NCI-H1092 treated with DMSO at 0.1 percent for 48 hours (cell line): ENCODE measurements at regions not wholly inside any gene's neighbourhood (a gene's known extent, or its start where the extent isn't known, plus 50 kb on each side); places are given as distances from the start of the nearest gene placed in this dataset.
"Not testable (repeated sequence)": the region's sequence is repeated elsewhere in the genome, so short reads cannot be mapped to it uniquely, and the experiment has no call there.

Experiments used
- DNase-seq: peaks from one replicate; lab custom pipeline; 2025; lab: John Stamatoyannopoulos, UW

GRCh38 chr10:42367532-42368230, 270.7 kb downstream of the ZNF33B start:
- peak; percentile 69 for DNase-seq

DNA sequence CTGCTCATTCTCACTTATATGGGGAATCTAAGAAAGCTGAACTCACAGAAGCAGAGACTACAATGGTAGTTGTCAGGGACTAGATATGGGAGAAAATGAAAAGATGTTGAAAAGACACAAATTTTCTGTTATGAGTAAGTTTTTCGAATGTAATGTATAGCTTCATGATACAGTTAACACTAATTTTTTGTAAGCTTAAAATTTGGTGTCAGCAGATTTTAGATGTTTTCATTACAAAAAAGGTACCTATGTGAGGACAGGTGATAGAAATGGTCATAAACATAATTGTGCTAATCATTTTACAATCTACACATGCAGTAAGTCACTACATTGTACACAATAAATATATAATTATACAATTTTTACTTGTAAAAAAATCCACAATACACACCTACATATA, 286.6 kb downstream of the ZNF33B start:
- DNase-seq = no peak

DNA sequence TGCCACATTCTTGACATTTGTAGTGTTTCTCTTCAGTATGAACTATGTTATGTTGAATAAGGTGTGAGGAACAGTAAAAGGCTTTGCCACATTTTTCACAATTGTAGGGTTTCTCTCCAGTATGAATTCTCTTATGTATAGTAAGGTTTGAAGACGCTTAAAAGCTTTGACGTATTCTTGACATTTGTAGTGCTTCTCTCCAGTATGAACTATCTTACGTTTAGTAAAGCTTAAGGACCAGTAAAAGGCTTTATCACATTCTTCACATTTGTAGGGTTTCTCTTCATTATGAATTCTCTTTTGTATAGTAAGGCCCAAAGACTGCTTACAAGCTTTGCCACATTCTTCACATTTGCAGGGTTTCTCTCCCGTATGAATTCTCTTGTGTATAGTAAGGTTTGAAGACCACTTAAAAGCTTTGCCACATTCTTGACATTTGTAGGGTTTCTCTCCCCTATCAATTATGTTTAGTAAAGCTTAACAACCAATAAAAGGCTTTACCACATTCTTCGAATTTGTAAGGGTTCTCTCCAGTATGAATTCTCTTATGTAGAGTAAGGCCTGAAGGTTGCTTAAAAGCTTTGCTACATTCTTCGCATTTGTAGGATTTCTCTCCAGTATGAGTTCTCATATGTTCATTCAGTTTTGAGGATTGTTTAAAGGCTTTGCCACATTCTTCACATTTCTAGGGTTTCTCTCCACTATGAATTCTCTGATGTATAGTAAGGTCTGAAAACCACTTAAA, 301.6 kb downstream of the ZNF33B start:
- DNase-seq = not testable (repeated sequence)

DNA sequence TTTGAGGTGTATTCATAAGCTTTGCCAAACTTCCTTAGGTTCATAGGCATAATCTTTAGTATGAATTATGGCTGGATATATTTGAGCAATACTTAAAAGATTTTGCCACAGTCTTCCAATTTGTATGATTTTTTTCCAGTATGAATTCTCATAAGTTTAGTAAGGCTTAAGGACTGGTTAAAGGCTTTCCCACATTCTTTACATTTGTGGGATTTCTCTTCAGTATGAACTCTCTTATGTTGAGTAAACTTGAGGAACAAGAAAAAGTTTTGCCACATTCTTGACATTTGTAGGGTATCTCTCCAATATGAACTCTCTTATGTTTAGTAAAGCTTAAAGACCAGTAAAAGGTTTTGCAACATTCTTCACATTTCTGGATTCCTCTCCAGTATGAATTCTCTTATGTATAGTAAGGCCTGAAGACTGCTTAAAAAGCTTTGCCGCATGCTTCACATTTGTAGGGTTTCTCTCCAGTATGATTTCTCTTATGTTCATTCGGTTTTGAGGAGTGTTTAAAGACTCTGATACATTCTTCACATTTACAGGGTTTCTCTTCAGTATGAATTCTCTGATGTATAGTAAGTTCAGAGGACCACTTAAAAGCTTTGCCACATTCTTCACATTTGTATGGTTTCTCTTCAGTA, 302.6 kb downstream of the ZNF33B start:
- DNase-seq = not testable (repeated sequence)

- DNase-seq = no peak
These were observed 334.0 kb downstream of the ZNF33B start for GRCh38 chr10:42304341-42304740.

DNA sequence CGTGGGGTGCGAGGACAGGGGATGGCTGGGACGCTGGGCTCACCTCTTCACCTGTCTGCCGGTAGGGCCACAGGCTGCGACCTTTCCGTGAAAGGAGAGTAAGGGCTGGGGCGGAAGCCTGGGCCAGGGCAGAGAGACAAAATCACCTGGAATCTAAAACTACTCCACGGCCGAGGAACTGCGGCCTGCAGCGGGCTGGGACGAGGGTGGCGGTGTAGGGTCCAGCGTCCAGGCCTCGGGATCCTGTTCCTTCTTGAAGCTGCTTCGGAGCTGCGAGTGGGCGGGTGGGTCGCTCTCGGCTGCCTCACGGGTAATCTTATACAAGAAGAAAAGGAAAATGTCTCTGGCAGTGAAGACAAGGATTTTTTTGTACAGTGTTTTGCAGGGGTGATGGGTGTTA, 356.5 kb downstream of the ZNF33B start:
- DNase-seq = not testable (repeated sequence)

- not testable (repeated sequence) for DNase-seq
These were observed 368.6 kb downstream of the ZNF33B start for GRCh38 chr10:42269788-42270187.

DNA sequence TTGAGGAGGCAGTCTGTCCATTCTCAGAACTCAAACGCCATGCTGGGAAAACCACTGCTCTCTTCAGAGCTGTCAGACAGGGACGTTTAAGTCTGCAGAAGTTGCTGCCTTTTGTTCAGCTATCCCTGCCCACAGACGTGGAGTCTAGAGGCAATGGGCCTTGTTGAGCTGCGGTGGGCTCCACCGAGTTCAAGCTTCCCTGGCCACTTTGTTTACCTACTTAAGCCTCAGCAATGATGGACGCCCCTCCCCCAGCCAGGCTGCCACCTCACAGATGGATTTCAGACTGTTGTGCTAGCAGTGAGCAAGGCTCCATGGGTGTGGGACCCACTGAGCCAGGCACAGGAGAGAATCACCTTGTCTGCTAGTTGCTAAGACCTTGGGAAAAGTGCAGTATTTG, 375.1 kb downstream of the ZNF33B start:
- DNase-seq = not testable (repeated sequence)

DNA sequence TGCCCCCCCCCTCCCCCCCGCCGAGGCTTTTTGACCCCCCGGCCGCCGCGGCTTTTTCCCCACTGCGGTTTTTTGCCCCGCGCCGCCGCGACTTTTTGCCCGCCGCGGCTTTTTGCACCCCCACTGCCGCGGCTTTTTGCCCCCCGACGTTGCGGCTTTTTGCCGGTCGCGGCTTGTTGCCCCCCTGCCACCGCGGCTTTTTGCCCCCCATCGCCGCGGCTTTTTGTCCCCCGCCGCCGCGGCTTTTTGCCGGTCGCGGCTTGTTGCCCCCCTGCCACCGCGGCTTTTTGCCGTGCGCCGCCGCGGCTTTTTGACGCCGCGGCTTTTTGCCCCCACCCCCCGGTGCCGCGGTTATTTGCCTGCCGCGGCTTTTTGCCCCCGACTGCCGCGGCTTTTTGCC, 395.4 kb downstream of the ZNF33B start:
- not testable (repeated sequence) for DNase-seq

DNA sequence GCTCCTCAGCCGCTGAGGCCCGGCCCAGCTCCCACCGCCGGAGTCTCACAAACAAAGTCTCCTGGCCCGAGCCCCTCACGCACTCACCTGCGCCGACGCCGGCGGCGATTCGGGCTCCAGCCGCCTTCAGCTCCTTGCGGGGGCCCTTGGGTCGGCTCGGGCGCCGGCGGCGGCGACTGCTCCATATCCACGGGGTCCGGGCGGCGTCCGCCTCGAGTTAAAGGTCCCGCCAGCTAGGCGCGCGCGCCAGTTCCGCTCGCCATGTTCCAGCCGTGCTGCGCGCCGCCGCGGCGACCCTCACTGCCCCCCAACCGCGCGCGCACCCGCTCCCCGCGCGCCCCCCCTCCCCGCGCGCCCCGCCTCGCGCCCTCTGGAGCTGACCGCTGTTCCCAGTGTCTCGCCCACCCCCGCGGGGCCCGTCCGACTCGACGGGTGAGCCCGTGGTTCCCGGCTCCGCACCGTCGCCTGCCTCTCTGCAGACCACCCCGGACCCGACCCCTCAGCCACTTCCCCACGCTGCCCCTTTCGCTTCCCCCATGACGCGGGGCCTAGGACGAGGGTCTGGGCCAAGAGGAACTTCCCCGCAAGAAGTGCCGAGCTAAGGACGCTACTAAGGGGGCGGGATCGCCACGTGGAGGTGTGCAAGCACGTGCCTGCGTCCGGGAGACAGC, 396.1 kb downstream of the ZNF33B start:
- no peak for DNase-seq

- not testable (repeated sequence) for DNase-seq
These were observed 402.0 kb downstream of the ZNF33B start for GRCh38 chr10:42236401-42236800.

DNA sequence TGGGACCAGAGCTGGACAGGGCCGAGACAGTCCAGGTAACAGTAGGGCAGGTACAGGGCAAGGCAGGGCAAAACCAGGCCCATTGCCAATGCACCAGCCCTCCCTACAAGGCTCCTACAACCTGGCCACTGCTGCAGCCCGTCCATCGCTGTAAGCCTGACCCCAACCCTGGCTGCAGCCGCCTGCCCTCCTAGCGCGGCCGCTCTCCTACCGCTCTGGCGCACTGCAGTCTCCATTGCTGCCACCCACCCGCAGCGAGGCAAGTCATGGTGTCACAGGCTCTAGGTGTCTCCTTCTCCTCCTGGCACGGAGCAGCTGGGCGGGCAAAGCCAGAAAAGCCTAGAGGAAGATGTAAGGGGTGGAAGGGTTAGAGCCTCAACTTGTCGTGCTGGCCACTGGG, 402.6 kb downstream of the ZNF33B start:
- DNase-seq = not testable (repeated sequence)

GRCh38 chr10:42235241-42235640, 403.1 kb downstream of the ZNF33B start:
- DNase-seq = not testable (repeated sequence)

DNA sequence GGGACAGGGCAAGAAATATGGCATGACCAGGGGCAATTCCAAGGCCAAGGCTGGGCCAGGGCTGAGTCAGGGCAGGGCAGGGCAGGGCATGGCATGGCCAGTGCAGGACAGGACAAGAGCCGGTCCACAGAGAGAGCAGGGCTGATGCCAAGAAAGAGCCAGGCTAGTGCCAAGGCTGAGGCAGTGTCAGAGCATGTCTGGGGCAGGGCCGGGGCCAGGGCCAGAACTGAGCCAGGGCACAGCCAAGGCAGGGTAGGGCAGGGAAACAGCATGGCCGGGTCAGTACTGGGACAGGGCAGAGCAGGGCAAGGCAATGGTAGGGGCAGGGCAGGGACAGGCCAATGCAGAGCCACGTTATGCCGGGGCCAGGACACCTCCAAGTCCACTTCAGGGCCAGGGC, 403.9 kb downstream of the ZNF33B start:
- DNase-seq = not testable (repeated sequence)

GRCh38 chr10:42233461-42234206, 404.7 kb downstream of the ZNF33B start:
- not testable (repeated sequence) for DNase-seq

DNA sequence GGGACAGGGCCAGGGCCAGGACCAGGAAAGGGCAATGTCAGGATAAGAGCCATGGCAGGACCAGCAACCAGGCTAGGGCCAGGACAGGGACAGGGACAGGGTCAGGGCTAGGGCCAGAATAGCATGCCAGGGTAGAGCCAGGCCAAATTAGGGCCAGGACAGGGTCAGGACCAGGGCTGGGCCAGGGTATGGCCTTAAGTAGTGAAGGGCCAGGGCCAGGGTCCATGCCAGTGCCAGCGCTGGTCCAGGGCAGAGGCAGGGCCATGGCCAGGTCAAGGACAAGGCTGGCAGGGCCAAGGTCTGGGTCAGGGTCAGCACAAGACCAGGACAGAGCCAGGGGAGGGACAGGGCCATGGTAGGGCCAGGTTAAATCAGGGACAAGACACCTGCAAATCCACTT, 405.4 kb downstream of the ZNF33B start:
- not testable (repeated sequence) for DNase-seq

- not testable (repeated sequence) for DNase-seq
These were observed 407.6 kb downstream of the ZNF33B start for GRCh38 chr10:42230812-42231211.

GRCh38 chr10:42230115-42230514, 408.3 kb downstream of the ZNF33B start:
- DNase-seq = not testable (repeated sequence)

DNA sequence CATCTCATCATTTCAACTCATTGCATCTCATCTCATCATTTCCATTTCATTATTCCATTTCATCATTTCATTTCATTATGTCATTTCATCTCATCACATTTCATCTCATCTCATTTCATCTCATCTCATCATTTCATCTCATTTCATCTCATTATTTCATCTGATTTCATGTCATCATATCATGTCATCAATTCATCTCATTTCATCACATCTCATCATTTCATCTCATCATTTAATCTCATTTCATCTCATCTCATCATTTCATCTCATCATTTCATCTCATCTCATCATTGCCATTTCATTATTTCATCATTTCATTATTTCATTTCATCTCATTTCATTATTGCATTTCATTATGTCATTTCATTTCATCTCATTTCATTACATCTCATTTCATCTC, 410.5 kb downstream of the ZNF33B start:
- not testable (repeated sequence) for DNase-seq

- DNase-seq = not testable (repeated sequence)
These were observed 444.8 kb downstream of the ZNF33B start for GRCh38 chr10:42193588-42193987.

DNA sequence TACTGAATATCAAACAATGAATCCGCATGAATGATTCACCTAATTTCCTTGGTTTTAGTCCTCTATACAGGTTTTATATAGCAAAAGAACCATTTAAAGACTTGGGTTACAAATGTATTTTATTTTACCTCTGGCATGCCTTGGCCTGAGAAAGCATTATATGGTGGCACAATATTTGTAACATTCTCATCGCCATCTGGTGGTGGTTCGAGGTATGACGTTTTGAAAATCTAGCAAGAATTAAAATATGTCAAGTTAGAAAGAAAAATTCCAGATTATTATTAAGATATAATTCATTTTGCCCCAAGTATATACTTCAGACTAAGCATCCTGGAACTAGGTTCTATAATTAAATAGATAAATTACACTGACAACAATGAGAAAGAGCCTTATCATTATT, 445.9 kb downstream of the ZNF33B start:
- DNase-seq = not testable (repeated sequence)
